HepG2 (cell line): ENCODE measurements at regions not wholly inside any gene's neighbourhood (a gene's known extent, or its start where the extent isn't known, plus 50 kb on each side); places are given as distances from the start of the nearest gene placed in this dataset.
A peak's percentile ranks its signal among the peaks of the same experiment; 100 is the strongest.

Experiments
- ARNT ChIP-seq: fragments of 450-650 bp; IDR thresholded peaks from 2 replicates; pipeline ENCODE4 v1.6.1; 2017
- CEBPG ChIP-seq: IDR thresholded peaks from 2 replicates; pipeline ENCODE4 v1.6.1; 2016
- HNF1B ChIP-seq: sonication (generic); formaldehyde crosslinking; IDR thresholded peaks from 2 replicates; pipeline ENCODE4 v1.5.1; 2020; ENCODE audit warnings: mild to moderate bottlenecking, moderate library complexity, missing genetic modification reagents
- HNF4G ChIP-seq, 2 experiments: sonication (generic) in 1 of 2; formaldehyde crosslinking in 1 of 2; IDR thresholded peaks; 2 replicates each; pipeline versions ENCODE4 v1.4.0 to v1.6.1; 2011 to 2020; ENCODE audit warnings: borderline replicate concordance in 2 of 2, low read depth in 2 of 2, mild to moderate bottlenecking in 2 of 2, low read length in 1 of 2, missing genetic modification reagents in 1 of 2, moderate library complexity in 1 of 2
- KLF16 ChIP-seq, 2 experiments: sonication (generic) in 1 of 2; formaldehyde crosslinking in 1 of 2; IDR thresholded peaks; 2 replicates each; pipeline versions ENCODE4 v1.6.1 to v1.8.0; 2016 to 2023; ENCODE audit warnings: missing genetic modification reagents in 2 of 2, missing compliant biosample characterization in 1 of 2
- NFE2 ChIP-seq: sonication (generic); formaldehyde crosslinking; IDR thresholded peaks from 2 replicates; pipeline ENCODE4 v1.4.0; 2020; ENCODE audit warnings: missing genetic modification reagents
- SMARCE1 ChIP-seq: fragments of 450-650 bp; IDR thresholded peaks from 2 replicates; pipeline ENCODE4 v1.6.1; 2017; ENCODE audit warnings: borderline replicate concordance
- THAP9 ChIP-seq: sonication (generic); formaldehyde crosslinking; IDR thresholded peaks from 2 replicates; pipeline ENCODE4; 2020; ENCODE audit warnings: missing genetic modification reagents, mild to moderate bottlenecking, borderline replicate concordance
- YEATS2 ChIP-seq: sonication (generic); formaldehyde crosslinking; IDR thresholded peaks from 2 replicates; pipeline ENCODE4 v1.4.0; 2020; ENCODE audit warnings: missing genetic modification reagents, borderline replicate concordance
- ZFP62 ChIP-seq: sonication (generic); formaldehyde crosslinking; IDR thresholded peaks from 2 replicates; pipeline ENCODE4 v1.4.0; 2020; ENCODE audit warnings: missing genetic modification reagents
- ZMYM4 ChIP-seq: sonication (generic); formaldehyde crosslinking; IDR thresholded peaks from 2 replicates; pipeline ENCODE4 v1.8.1; 2023; ENCODE audit warnings: mild to moderate bottlenecking, missing genetic modification reagents
- ZNF20 ChIP-seq: sonication (generic); formaldehyde crosslinking; IDR thresholded peaks from 2 replicates; pipeline ENCODE4 v1.4.0; 2020; ENCODE audit warnings: mild to moderate bottlenecking, moderate library complexity, missing genetic modification reagents
- ZNF205 ChIP-seq: IDR thresholded peaks from 2 replicates; pipeline ENCODE4 v1.6.1; 2018; ENCODE audit warnings: missing biosample characterization, missing genetic modification reagents
- ZNF607 ChIP-seq: sonication (generic); formaldehyde crosslinking; IDR thresholded peaks from 2 replicates; pipeline ENCODE4 v1.5.1; 2020; ENCODE audit warnings: missing genetic modification reagents, mild to moderate bottlenecking, borderline replicate concordance
- ZNF687 ChIP-seq: sonication (generic); formaldehyde crosslinking; IDR thresholded peaks from 2 replicates; pipeline ENCODE4 v1.5.1; 2020; ENCODE audit warnings: mild to moderate bottlenecking, missing genetic modification reagents, moderate library complexity
- ZNF75D ChIP-seq: sonication (generic); formaldehyde crosslinking; IDR thresholded peaks from 2 replicates; pipeline ENCODE4 v1.8.1; 2023; ENCODE audit warnings: missing genetic modification reagents, mild to moderate bottlenecking, borderline replicate concordance
- ZNF770 ChIP-seq: sonication (generic); formaldehyde crosslinking; IDR thresholded peaks from 2 replicates; pipeline ENCODE4 v1.5.0; 2020; ENCODE audit warnings: mild to moderate bottlenecking, missing genetic modification reagents
- ZNF773 ChIP-seq: sonication (generic); formaldehyde crosslinking; IDR thresholded peaks from 2 replicates; pipeline ENCODE4 v1.4.0; 2020; ENCODE audit warnings: missing genetic modification reagents, borderline replicate concordance
- ZNF784 ChIP-seq: sonication (generic); formaldehyde crosslinking; IDR thresholded peaks from 2 replicates; pipeline ENCODE4 v1.5.1; 2020; ENCODE audit warnings: missing genetic modification reagents, mild to moderate bottlenecking, borderline replicate concordance

GRCh38 chr3:34012102-34012461, 213.7 kb downstream of the PDCD6IP start (continued):
- no peak for TF ChIP-seq THAP9 (CRISPR knock-in tag)
- no peak for TF ChIP-seq NFE2 (CRISPR knock-in tag)
- no peak for TF ChIP-seq ZFP62 (CRISPR knock-in tag)
- no peak for TF ChIP-seq ARNT
- TF ChIP-seq ZNF75D: no peak
- TF ChIP-seq CEBPG: peak; percentile 77
- TF ChIP-seq ZNF607 (CRISPR knock-in tag): peak; percentile 40; the same call in 1 of the 2 replicates
- no peak for TF ChIP-seq ZNF687 (CRISPR knock-in tag)
- TF ChIP-seq HNF1B: peak; percentile 87
- TF ChIP-seq ZNF20 (CRISPR knock-in tag): no peak
- no peak; a peak in 1 of 4 replicates for TF ChIP-seq KLF16 (CRISPR knock-in tag; IDR thresholded peaks at IDR 0.05)
- peak; percentile 48; the same call in 1 of the 2 replicates for TF ChIP-seq ZNF205 (CRISPR knock-in tag)
- no peak for TF ChIP-seq ZNF784 (CRISPR knock-in tag)
- TF ChIP-seq ZMYM4: peak; percentile 74
- TF ChIP-seq ZNF773: no peak
- peak; percentile 92; the same call in 1 of the 2 replicates for TF ChIP-seq HNF4G (IDR thresholded peaks at IDR 0.05; ENCODE audit: borderline replicate concordance, low read depth, low read length)
- TF ChIP-seq HNF4G (CRISPR knock-in tag; IDR thresholded peaks at IDR 0.05; ENCODE audit: borderline replicate concordance, low read depth): peak; percentile 59; the same call in 1 of the 2 replicates
- TF ChIP-seq SMARCE1: peak; percentile 91
- TF ChIP-seq YEATS2 (CRISPR knock-in tag): peak; percentile 54; the same call in 1 of the 2 replicates
- no peak for TF ChIP-seq ZNF770
